ENCODE measurements at regions not wholly inside any gene's neighbourhood (a gene's known extent, or its start where the extent isn't known, plus 50 kb on each side); places are given as distances from the start of the nearest gene placed in this dataset.
"Not testable (repeated sequence)": the region's sequence is repeated elsewhere in the genome, so short reads cannot be mapped to it uniquely, and the experiment has no call there.

DNA sequence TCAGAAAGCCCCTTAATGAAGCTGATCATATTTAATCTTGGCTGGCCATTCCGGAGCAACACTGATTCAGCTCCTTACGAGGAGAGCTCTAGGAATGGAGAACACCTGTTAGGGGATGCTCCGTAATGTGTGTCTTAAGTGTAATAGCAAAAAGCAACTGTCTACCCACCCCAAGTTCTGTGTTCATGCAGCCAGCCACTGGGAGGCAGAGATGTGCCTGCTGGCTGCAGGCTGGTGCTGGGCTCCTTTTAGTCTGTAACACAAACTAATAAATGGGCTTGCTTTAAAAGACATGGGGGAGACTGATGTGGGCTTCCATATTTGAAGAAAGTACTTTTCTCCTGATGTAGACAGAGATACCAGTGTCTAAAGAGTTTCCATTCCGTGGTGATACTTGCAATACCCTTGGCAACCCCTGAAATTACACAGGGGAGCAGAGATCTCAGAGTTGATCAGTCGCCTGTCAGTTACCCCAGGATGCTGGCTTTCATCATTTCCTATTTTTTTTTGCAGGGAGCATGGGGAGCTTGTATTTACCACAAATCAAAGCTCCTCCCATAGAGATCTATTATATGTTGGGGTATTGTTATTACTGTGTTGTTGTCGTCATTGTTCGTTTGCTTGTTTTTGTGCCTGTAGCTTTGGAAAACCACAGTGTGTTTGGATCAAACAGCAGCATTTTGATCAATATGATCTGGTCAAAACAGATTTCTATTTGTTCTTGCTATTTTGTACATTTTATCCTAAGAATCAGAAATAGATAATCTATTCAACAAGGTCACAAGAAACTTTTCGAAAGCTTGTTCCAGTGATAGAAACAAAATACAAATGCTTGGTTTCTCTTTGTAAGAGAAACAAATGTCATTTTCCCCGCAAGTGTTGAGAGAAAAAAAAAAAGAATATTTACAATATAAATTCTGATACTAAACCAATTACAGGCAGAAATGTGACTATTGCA, 65.8 kb downstream of the MTX3 start:
- intact Hi-C loops (cut with micrococcal nuclease; ENCODE audit: unreplicated experiment) = loop anchor here (1.0 to 5.0 kb wide), 2 partner anchors 67 to 158 kb away; partner anchors contain the start of gene MTX3
- Histone ChIP-seq H3K4me3 (ENCODE audit: low read depth, low read length, poor library complexity, severe bottlenecking) (no peak overlapping the region), H3K79me2 (ENCODE audit: insufficient read depth, low read depth, low read length) (no peaks in the 10 kb centered on the region), H4K20me1 (ENCODE audit: insufficient read depth, low read length) (no peaks in the 10 kb centered on the region), H3K27ac (ENCODE audit: low read depth, low read length, poor library complexity, severe bottlenecking) (no peak overlapping the region), H3K9me2 (ENCODE audit: insufficient read depth, low read length) (no peaks in the 10 kb centered on the region), H3K9me3 (ENCODE audit: low read length) (0 out of 2 replicates have a peak, but pooled peaks cover 4% of the 10 kb centered on the region), H3K4me2 (ENCODE audit: low read length) (no peak overlapping the region), H2AFZ (ENCODE audit: low read length) (no peak overlapping the region), H3K4me1 (ENCODE audit: insufficient read depth, low read length, poor library complexity, severe bottlenecking) (no peaks in the 10 kb centered on the region), H3K36me3 (ENCODE audit: insufficient read depth, low read length) (no peaks in the 10 kb centered on the region)
- BruUV-seq (replicated peaks) = no TSS peak
- DNase-seq (ENCODE audit: low spot score) = peak; percentile 54
- POLR2A ChIA-PET = interaction anchor here (0.6 to 1.2 kb wide), 6 partner anchors 43 to 932 kb away, joined by 3 to 4 read pairs (median 3); no protein-coding TSS in a partner anchor
- TF ChIP-seq, protein P1, sequence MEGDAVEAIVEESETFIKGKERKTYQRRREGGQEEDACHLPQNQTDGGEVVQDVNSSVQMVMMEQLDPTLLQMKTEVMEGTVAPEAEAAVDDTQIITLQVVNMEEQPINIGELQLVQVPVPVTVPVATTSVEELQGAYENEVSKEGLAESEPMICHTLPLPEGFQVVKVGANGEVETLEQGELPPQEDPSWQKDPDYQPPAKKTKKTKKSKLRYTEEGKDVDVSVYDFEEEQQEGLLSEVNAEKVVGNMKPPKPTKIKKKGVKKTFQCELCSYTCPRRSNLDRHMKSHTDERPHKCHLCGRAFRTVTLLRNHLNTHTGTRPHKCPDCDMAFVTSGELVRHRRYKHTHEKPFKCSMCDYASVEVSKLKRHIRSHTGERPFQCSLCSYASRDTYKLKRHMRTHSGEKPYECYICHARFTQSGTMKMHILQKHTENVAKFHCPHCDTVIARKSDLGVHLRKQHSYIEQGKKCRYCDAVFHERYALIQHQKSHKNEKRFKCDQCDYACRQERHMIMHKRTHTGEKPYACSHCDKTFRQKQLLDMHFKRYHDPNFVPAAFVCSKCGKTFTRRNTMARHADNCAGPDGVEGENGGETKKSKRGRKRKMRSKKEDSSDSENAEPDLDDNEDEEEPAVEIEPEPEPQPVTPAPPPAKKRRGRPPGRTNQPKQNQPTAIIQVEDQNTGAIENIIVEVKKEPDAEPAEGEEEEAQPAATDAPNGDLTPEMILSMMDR (conservative IDR thresholded peaks at IDR 0.05; ENCODE audit: low read length) = peak; percentile 74
- TF ChIP-seq EZH2phosphoT487 (IDR thresholded peaks at IDR 0.05; ENCODE audit: borderline replicate concordance, low read depth, low read length) = no peak
- CTCF ChIA-PET (ENCODE audit: unreplicated experiment) = interaction anchor here (1.0 kb wide), 1 partner anchor 10 kb away, joined by 3 read pairs; no protein-coding TSS in a partner anchor

DNA sequence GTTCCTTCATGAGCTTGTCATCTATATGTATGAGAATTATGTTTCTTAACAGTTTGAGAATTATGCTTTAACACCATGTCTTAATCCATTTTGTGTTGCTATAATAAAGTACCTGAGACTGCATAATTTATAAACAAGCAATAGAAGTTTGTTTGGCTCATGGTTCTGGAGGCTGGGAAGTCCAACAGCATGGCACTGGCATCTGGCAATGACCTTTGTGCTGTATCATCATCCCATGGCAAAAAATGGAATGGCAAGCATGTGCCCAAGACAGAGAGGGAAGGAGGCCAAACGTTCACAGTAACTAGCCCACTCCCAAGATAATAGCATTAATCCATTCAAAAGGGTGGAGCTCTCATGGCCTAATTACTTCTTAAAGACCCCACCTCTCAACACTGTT, 67.6 kb downstream of the MTX3 start:
- no peak overlapping the region for H3K4me2 ChIP-seq (ENCODE audit: low read length)
- no peak overlapping the region for H3K4me3 ChIP-seq (ENCODE audit: low read depth, low read length, poor library complexity, severe bottlenecking)
- no peak overlapping the region for H3K27ac ChIP-seq (ENCODE audit: low read depth, low read length, poor library complexity, severe bottlenecking)
- no peaks in the 10 kb centered on the region for H4K20me1 ChIP-seq (ENCODE audit: insufficient read depth, low read length)
- TF ChIP-seq, protein P1 (conservative IDR thresholded peaks at IDR 0.05; ENCODE audit: low read length) = no peak
- no peak for TF ChIP-seq EZH2phosphoT487 (IDR thresholded peaks at IDR 0.05; ENCODE audit: borderline replicate concordance, low read depth, low read length)
- no peaks in the 10 kb centered on the region for H3K9me2 ChIP-seq (ENCODE audit: insufficient read depth, low read length)
- H3K9me3 ChIP-seq (ENCODE audit: low read length) = 0 out of 2 replicates have a peak, but pooled peaks cover 4% of the 10 kb centered on the region
- POLR2A ChIA-PET = no interaction called here
- no peaks in the 10 kb centered on the region for H3K36me3 ChIP-seq (ENCODE audit: insufficient read depth, low read length)
- no TSS peak for BruUV-seq (replicated peaks)
- intact Hi-C loops (cut with micrococcal nuclease; ENCODE audit: unreplicated experiment) = no loop called here
- no peaks in the 10 kb centered on the region for H3K4me1 ChIP-seq (ENCODE audit: insufficient read depth, low read length, poor library complexity, severe bottlenecking)
- DNase-seq (ENCODE audit: low spot score) = no peak
- H2AFZ ChIP-seq (ENCODE audit: low read length) = no peak overlapping the region
- CTCF ChIA-PET (ENCODE audit: unreplicated experiment) = no interaction called here
- no peaks in the 10 kb centered on the region for H3K79me2 ChIP-seq (ENCODE audit: insufficient read depth, low read depth, low read length)

DNA sequence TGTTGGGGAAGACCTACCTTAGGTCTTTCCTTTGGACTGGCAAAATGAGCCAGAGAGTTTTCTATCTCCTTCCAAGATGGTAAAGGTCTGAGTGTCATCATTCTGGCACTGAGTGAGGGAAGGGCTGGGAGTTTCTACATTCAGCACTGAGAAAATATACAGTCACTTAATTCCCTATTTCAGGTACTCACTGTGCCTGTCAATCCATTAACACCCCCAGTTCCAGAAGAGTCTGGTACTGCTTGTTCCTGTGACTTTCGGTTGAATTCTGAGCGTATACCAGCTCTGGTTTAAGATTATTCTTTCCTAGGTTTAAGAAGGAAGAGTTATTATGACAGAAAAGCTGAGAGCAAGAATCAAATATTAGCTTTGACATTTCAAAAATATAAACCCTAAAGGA, 68.4 kb downstream of the MTX3 start:
- Histone ChIP-seq H3K36me3 (ENCODE audit: insufficient read depth, low read length) (no peaks in the 10 kb centered on the region), H3K79me2 (ENCODE audit: insufficient read depth, low read depth, low read length) (no peaks in the 10 kb centered on the region), H4K20me1 (ENCODE audit: insufficient read depth, low read length) (no peaks in the 10 kb centered on the region), H2AFZ (ENCODE audit: low read length) (no peak overlapping the region), H3K4me1 (ENCODE audit: insufficient read depth, low read length, poor library complexity, severe bottlenecking) (no peaks in the 10 kb centered on the region), H3K9me3 (ENCODE audit: low read length) (peaks cover 11% of the 10 kb centered on the region; the same call in 1 of the 2 replicates), H3K9me2 (ENCODE audit: insufficient read depth, low read length) (no peaks in the 10 kb centered on the region), H3K4me3 (ENCODE audit: low read depth, low read length, poor library complexity, severe bottlenecking) (no peak overlapping the region), H3K27ac (ENCODE audit: low read depth, low read length, poor library complexity, severe bottlenecking) (no peak overlapping the region), H3K4me2 (ENCODE audit: low read length) (no peak overlapping the region)
- no peak for TF ChIP-seq EZH2phosphoT487 (IDR thresholded peaks at IDR 0.05; ENCODE audit: borderline replicate concordance, low read depth, low read length)
- TF ChIP-seq, protein P1 (conservative IDR thresholded peaks at IDR 0.05; ENCODE audit: low read length) = no peak
- POLR2A ChIA-PET = no interaction called here
- BruUV-seq (replicated peaks) = no TSS peak
- CTCF ChIA-PET (ENCODE audit: unreplicated experiment) = no interaction called here
- intact Hi-C loops (cut with micrococcal nuclease; ENCODE audit: unreplicated experiment) = no loop called here
- DNase-seq (ENCODE audit: low spot score) = no peak

DNA sequence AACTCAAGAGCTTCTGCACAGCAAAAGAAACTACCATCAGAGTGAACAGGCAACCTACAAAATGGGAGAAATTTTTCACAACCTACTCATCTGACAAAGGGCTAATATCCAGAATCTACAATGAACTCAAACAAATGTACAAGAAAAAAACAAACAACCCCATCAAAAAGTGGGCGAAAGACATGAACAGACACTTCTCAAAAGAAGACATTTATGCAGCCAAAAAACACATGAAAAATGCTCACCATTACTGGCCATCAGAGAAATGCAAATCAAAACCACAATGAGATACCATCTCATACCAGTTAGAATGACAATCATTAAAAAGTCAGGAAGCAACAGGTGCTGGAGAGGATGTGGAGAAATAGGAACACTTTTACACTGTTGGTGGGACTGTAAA, 83.6 kb downstream of the MTX3 start:
- H4K20me1 ChIP-seq (ENCODE audit: insufficient read depth, low read length); DNase-seq (ENCODE audit: low spot score); H3K79me2 ChIP-seq (ENCODE audit: insufficient read depth, low read depth, low read length); H3K4me1 ChIP-seq (ENCODE audit: insufficient read depth, low read length, poor library complexity, severe bottlenecking); H3K27ac ChIP-seq (ENCODE audit: low read depth, low read length, poor library complexity, severe bottlenecking); H3K9me2 ChIP-seq (ENCODE audit: insufficient read depth, low read length); H3K4me3 ChIP-seq (ENCODE audit: low read depth, low read length, poor library complexity, severe bottlenecking); POLR2A ChIA-PET; H3K36me3 ChIP-seq (ENCODE audit: insufficient read depth, low read length); intact Hi-C loops (cut with micrococcal nuclease; ENCODE audit: unreplicated experiment); H2AFZ ChIP-seq (ENCODE audit: low read length); H3K9me3 ChIP-seq (ENCODE audit: low read length); H3K4me2 ChIP-seq (ENCODE audit: low read length); BruUV-seq (replicated peaks); CTCF ChIA-PET (ENCODE audit: unreplicated experiment): not testable (repeated sequence)

All from OCI-LY7 (cell line).